Inflammatory macrophage treated with lipopolysaccharide for 4 hours (primary cell): ENCODE measurements at regions not wholly inside any gene's neighbourhood (a gene's known extent, or its start where the extent isn't known, plus 50 kb on each side); places are given as distances from the start of the nearest gene placed in this dataset.

Experiments
- DNase-seq: peaks from one replicate; pipeline ENCODE4 v3.0.0-alpha.2; 2020

DNA sequence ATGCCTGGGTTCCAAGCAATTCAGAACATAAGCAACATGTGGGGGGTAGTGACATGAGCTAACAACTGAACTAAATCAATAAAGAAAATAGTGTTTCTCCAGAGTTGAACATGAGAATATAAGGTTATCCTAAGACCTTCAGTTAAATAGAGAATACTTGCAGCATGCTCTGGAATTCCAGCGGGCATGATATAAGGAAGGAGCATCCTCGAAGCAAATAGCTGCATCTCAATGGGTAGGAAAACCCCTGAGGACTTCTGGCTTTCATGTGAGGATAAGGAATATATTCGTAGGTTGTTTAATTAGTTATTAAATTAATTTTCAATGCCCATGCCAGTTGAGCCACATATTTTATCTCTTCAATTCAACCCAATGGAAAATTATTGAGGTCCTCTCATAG is 631.2 kb upstream of the EPHA7 start:
- DNase-seq = no peak

DNA sequence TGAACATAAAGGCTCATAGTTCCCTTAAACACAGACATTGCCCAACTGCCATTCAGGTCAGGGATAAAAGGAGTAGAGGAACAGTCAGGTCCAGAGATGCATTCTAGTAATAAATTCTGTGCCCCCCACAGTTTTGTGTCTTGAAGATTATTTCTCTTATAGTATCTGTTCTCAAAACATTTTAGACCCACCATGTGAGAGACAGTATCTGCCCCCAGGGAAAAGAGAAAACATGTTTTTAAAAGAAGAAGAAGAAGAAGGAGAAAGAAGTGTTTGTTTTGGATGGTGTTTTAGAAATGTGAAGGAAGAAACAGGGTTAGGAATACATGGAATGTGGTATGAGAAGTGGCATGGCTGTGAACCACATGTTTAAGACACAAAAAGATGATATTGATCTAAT is 629.6 kb upstream of the EPHA7 start:
- no peak for DNase-seq

DNA sequence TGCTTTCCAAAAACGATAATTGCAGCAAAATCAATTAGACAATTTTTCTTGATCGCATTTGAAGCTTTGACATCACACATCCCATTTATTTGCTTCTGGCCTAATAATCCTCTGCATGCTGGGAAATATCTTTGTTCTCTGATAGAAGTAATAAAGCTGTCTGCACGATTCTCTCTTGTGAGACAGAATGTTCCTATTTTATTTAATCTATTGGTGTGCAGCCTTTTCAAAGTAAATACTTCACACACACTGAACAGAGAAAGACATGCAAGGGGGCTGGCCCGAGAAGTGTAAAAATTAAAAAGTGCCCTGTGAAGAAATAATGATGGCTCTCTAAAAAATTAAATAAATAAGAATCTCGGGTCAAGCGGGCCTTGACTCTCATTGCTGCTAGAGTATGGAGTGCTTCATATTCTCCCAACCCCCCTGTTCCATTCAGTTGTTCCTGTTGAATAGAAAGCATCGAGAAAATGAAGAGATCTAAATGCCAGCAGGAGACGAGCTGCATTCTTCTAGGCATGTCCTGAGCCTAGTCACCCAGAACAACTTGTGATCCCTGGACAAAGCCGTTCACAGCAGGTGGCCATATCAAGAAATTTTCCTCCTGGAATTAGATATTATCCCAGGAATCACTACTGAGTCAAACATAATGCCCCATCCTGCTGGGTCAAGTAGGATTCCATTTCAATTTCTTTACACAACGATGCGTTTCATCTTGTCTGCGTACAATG is 625.9 kb upstream of the EPHA7 start:
- DNase-seq = no peak

DNA sequence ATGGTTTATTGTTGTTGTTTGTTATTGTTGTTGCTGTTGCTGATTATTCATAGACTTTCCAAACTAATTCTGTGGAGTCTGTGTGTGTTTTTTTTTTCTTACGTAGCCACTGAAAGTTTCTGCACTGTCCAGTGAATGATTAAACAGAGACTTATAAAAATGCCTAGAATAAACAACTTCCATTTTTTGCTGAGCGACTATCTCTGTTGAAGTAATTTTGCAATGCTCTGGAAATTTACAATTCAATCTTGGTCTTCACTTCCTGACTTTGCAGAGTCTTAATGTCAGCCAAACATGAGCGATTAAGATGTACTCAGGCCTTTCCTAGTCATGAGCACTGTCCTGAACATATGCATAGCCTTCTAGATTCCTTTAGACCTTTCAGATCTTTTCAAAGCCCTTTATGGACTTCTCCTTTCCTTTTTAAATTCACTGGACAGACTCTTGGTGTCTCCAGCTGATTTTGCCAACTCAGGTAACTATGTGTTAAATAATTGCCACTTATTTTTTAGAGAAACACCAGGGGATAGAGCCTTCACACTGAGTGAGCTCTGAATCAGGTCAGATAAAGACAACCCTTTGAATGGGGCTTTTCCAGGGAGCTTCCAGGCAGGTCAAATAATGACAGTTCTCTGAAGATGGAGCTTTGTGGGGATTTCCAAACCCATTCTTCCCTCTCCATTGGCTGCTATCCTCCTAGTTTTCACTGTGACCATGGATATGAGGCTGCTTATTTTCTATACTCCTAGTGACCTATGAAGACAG is 622.8 kb upstream of the EPHA7 start:
- DNase-seq = no peak

DNA sequence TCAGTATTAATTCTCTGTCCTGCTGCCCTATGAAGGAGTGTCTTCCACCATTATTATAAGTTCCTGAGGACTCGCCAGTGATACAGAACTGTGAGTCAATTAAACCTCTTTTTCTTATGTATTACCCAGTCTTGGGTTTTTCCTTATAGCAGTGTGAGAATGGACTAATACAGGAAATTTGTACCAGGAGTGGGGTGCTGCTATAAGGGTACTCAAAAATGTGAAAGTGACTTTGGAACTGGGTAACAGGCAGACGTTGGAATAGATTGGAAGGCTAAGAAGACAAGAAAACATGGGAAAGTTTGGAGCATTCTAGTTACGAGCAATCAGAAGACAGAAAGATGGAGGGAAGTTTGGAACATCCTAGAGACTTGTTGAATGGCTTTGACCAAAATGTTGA is 616.7 kb upstream of the EPHA7 start:
- no peak for DNase-seq

DNA sequence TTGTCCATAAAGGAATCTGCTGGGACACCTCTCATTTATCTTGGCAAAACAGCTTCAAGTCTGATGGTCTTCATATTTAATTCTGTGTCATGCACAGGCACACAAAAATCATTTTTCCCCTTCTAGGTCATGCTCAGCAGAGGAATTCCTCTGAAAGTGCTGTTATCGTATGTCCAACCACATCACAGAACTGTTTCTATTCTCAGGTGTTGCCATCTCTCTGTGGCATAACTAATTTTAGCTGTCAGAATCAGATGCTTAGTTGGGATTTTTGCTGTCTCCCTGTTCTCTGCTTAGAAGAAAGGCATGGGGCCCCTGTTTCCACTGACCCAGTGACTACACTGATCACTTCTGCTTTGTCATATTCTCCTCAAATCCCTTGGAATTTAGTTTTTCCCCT is 608.0 kb upstream of the EPHA7 start:
- no peak for DNase-seq

DNA sequence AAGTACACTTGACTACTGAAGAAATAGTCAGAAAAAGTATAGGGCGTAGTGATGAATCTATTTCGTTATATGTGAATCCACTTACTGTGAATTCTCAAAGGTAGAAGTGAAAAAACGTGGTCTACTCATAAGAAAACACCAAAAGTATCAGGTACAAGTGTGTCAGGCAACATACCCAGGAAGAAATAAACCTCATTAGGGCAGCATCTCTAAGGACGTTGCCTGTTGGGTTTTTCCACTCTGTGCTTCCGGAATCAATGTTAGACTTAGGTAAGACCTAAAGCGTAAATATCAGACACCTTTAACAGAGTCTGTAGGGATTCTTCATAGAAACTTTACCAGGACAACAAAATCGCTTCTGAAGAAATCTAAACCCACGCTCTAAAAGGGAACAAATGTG is 607.2 kb upstream of the EPHA7 start:
- DNase-seq = no peak

DNA sequence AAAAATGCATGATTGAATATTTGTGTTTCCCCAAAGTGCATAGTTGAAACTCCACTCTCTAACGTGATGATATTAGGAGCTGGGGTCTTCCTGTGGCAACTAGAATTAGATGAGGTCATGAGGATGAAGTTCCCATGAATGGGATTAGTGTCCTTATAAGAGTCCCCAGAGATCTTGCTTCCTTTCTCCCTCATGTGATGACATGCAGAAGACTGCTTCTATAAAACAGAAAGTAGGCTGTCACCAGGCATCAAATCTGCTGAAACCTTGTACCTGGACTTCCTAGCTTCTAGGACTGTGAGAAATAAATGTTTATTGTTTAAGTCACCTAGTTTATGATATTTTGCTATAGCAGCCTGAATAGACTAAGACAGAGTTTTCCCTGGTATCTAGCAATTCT is 586.5 kb upstream of the EPHA7 start:
- no peak for DNase-seq

DNA sequence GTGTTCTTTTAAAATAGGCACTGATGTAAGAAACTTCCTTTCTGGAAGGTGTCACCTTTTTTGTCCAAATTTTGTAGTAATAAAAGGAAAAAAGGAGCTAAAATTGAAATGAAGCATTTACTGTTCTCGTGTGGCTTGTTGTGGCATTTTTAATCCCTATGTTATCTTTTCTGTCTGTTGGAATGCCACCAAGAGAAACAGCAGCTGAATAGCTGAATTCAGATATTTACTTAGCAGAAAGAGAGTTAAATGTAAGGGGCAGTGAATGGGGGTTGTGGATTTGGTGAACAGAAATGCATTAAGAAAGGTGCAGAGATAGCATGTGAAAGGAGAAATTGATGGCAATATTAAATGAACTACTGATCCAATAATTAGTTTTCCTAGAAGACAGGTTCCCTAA is 573.6 kb upstream of the EPHA7 start:
- no peak for DNase-seq

DNA sequence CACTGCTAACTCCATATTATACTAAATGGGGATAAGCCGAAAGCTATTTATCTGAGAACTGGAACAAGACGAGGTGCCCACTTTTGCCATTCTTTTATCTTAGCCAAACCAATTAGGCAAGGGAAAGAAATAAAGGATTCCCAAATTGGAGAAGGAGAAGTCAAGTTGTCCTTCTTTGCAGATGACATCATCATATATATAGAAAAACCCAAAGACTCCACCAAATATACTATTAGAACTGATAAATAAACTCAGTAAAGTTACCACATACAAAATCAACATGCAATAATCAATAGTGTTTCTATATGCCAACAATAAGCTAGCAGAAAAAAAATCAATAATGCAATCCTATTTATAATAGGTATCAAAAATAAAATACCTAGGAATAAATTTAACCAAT is 570.3 kb upstream of the EPHA7 start:
- no peak for DNase-seq

DNA sequence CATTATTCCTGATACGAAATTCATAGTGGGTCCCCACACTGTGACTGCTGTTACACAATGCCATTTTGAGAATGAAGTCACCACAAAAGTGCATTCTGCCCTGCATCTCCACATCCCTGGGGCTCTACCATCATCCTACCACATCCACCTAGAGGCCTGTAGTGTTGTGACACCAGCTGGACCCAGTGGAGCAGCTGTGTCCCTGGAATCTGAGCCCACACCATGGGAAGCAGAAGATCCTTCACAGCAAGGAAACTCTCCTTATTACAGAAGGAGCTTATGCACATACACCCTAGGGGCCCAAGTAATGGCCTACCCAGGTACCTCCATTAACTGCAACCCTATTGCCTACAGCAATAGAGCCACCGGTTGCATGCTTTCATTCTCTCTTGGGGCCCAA is 566.6 kb upstream of the EPHA7 start:
- no peak for DNase-seq

DNA sequence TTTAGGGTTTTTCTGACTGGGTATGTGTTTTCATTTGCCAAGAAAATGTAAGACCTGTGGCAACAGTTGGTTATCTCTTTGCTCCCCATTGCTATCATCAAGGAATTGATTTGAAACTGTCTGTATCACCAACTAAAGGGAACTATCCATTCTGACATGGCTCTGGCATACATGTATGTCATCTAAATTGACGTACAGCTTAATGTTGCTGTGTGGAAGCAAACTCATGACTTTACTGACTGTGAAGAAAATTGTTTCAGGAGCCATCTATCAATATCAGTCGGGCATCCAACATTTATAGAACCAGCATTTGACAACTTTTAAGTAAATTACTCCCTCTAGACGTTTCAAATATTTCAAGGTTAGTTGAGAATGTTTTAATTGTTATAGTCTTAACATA is 555.8 kb upstream of the EPHA7 start:
- DNase-seq = no peak

DNA sequence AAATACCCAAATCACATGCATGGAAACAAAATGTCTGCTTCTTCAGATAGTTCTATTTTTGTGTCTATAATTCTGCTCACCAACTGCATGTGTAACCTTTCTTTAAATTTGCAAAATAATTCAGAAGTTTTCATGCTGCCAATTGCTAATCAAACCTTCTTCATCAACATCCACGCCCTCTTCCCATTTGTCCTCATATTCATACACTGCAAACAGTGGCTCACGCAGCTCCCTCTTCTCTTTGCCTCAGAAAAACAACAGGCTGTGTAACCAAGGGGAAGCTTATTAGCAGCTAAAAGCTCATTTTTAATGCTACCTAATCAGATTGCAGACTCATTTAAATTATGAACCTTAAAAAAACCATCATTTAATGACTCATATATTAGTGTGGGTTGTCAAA is 555.0 kb upstream of the EPHA7 start:
- DNase-seq = no peak

DNA sequence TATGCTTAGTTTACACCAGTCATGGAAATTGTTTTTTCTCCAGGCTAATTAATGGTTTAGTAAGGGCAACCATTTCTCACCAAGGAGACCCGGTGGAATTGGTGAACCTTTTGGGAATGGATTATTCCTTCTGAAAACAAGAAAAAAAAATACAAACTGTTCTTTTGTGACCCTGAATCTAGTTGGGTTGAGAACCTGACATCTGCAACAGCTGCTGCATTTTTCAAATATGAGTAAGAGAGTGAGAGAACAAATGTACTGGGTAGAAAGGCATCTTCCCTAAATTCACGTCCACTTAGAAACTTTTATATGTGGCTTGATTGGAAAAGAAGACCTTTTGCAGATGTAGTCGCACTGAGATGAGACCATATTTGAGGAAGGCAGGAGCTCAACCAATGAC is 553.4 kb upstream of the EPHA7 start:
- no peak for DNase-seq

DNA sequence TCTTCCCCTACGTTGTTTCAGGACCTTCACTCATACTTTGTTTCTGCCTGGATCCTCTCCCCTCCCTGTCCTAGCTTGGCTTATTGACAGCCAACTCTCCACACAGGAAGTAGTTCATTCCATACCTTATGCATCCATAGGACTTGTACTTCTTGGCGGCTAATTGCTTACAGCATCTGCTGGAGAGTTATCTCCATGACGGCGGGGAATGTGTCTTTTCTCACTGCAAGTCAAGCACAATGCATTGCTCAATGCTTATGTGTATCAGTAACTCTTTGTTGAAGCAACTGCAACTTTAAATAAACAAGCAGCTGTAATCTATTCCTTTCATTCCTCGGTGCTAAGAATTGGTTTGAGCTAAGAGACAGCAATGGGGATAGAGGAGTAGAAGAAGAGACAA is 551.3 kb upstream of the EPHA7 start:
- DNase-seq = no peak

DNA sequence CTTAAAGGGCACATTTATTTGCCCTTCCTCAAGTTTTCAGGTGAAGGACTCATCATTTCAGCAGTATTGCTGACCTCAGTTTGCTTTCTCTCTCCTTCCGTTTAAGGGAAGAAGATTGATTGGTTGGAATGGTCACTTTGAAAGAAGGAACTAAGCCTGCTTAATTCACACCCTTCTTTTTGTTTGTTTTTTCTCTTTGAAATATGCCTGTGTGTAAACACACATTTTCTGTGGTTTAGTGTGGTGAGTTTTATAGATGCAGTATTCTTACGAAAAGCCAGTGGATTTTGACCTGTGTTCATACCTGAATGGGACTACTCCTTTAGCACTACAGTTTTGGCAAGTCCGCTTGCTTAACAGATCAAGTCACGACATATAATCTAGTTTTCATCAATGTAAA is 548.8 kb upstream of the EPHA7 start:
- no peak for DNase-seq

DNA sequence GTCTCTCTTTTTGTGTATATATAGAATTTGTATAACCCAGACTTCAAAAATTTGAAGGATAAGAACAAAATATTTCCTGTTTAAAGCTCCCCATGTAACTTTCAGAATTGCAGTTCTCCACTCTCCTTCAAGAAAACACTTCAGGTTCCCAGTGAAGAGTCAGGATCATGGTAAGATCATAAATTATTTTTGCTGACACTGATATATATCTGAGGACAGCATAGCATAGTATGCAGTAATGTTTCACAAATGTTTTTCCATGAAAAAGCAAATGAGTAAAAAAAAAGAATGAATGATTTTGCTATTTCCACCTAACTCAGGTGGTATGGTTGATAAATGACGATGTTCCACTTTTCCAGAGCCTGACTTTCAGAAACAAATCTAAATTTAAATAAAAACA is 545.6 kb upstream of the EPHA7 start:
- DNase-seq = no peak

DNA sequence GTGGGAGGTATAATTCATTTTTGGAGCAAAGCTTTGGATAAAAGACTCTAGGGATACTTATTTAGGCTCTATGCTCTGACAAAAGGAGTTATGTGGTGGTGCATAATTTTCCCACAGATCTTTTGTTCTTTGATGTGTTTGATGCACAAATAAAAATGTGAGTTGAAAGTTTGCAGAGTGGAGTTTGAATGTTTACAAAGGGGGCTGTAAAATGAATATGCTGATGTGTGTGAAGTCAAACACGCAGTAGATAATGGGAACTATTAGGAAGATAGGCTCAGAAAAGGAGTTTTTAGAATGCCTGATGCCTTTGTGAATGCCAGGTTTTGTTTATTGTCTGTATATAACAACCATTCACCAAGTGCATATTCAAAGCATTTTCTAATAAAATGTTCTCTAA is 545.0 kb upstream of the EPHA7 start:
- DNase-seq = no peak

DNA sequence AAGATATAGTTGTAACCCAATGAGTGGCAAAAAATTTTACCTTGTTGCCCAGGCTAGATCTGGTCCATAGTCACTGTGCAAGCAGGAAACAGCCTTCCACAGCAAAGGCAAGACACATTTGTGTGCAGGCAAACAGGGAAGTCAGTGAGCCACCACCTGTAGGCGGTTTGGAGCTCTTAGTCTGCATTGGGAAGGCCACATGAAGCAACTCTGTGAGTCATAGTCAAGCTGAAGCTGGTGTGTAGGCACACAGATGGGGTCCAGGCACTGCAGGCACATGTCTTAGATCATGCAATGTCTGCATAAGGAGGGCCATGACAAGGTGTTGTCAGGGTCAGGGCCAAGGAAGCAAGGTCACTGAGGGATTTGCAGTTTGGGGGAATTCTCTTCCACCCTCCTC is 543.2 kb upstream of the EPHA7 start:
- peak; percentile 15 for DNase-seq

DNA sequence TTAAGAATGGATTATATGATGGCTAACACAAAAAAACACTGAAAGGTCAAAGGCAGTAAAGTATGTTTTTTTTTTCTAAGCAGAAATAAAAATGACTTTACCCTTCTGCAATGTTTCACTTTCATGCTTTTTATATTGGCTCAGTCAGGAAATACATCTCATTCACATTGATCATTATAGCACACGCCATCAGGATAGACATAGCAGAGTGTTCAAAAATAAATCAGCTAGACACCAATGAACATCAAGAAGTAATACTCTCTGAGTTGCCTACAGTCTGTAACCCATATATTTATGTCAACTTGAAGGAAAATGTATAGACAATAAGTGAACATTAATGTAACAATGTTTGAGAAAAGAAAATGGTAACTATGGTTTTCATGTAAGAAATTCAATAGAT is 535.2 kb upstream of the EPHA7 start:
- no peak for DNase-seq

DNA sequence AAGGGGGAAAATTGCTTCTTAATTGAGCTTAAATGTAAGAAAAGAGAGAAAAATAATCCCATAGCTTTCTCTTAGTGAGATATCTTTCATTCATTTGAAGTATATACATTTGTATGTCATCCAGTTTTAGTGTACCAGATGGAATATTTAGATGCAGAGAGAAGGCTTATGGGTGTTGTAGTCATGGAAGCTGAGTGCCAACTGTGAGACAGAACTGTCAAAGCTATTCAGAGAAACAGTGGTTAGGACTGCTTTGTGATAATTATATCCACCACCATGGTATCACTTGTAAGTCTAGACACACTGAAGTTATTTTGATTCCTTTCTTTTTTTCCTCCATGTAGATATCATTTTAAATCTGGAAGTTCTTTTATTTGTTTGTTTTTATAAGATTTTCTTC is 524.3 kb upstream of the EPHA7 start:
- DNase-seq = no peak

DNA sequence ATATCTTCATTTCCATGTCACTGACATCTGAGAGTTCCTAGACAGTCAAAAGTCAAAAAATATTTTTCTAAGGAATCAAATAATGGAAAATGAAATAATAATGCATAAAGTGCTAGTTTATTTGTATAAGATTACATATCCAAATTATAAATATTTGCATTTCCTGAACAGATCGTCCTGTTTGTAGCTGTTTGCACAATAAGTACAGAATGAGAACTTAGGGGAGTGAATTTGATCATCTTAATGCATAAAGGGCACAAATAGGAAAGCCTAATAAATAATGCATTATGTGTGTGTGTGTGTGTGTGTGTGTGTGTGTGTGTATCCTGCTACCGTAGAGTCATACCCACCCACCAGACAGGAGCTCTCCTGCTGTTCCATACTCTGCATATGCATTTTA is 521.0 kb upstream of the EPHA7 start:
- DNase-seq = no peak

DNA sequence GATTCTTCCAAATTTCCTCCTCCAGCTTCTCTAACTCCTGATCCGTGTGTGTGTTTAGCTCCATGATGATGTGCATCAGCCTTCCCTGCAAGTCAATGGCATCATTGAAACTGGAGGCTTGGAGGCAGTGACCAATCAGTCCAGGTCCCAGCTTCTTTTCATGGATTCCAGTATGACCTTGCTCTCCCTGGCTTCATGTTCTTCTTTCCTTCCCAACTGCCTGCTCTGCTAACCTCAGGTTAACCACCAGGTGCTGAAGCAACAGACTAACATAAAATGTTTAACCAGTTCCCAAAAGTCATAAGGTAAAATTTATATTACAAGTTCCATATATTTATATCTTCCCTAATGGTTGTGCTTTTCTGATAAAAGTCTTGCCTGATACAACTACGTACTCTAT is 512.8 kb upstream of the EPHA7 start:
- no peak for DNase-seq

DNA sequence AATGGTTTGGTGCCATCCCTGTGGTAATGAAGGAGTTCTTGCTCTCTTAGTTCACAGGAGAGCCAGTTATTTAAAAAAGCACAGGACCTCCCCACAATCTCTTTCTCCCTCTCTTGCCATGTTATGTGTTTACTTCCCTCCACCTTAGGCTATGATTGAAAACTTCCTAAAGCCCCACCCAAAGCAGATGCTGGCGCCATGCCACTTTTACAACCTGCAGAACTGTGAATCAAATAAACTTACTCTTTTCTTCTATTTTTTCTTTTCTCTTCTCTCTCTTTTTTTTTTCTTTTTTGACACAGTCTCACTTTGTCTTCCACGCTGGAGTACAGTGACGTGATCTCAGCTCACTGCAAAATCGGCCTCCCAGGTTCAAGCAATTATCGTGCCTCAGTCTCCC is 508.4 kb upstream of the EPHA7 start:
- no peak for DNase-seq

DNA sequence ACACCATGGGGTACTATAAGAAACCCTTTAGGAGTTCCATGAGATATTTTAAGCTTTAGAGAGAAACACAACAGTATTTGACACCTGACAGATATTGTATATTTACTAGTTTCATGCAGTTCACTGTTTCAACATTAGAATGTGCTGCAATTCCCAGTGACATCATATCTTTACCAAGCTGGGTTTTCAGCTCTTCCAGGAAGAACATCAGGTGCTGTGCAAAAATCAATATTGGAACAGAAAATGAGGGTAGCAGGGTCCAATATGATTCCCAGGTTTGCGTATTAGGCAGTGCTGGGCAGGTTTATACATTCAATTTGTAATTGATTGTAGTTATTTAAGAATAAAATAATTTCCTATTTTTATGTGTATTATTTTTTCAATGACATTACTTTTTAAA is 500.0 kb upstream of the EPHA7 start:
- no peak for DNase-seq
